Spleen (tissue), 11 donors: ENCODE measurements at regions not wholly inside any gene's neighbourhood (a gene's known extent, or its start where the extent isn't known, plus 50 kb on each side); places are given as distances from the start of the nearest gene placed in this dataset.

Experiments used
- DNase-seq: peaks from one replicate; pipeline ENCODE4 v3.0.0-alpha.2; 2020
- H3K27ac ChIP-seq, 8 donors: fragments of 200-600 bp; sonication (generic) in 7 of 8; 1 replicate in 4 of 8; 2 replicates in 4 of 8; pipeline versions ENCODE4 v1.5.0 to v1.8.0; 2016 to 2021; ENCODE audit warnings: inconsistent platforms in 4 of 8, mild to moderate bottlenecking in 4 of 8, moderate library complexity in 1 of 8
- H3K27me3 ChIP-seq, 7 donors: fragments of 200-600 bp; sonication (generic) in 6 of 7; replicated peaks in 1 of 7; 1 replicate in 4 of 7; 2 replicates in 3 of 7; pipeline versions ENCODE4 v1.5.0 to v1.8.0; 2016 to 2021; ENCODE audit warnings: inconsistent platforms in 3 of 7, mild to moderate bottlenecking in 1 of 7
- H3K36me3 ChIP-seq, 6 donors: fragments of 200-600 bp; sonication (generic) in 5 of 6; 1 replicate in 4 of 6; 2 replicates in 2 of 6; pipeline versions ENCODE4 v1.5.0 to v1.8.0; 2016 to 2021; ENCODE audit warnings: inconsistent platforms in 2 of 6
- H3K4me1 ChIP-seq, 6 donors: fragments of 200-600 bp; sonication (generic) in 5 of 6; 1 replicate in 3 of 6; 2 replicates in 3 of 6; pipeline versions ENCODE4 v1.5.0 to v1.8.0; 2016 to 2021; ENCODE audit warnings: inconsistent platforms in 3 of 6
- H3K4me3 ChIP-seq, 8 donors: fragments of 200-600 bp; sonication (generic) in 7 of 8; 1 replicate in 4 of 8; 2 replicates in 4 of 8; pipeline versions ENCODE4 v1.5.0 to v1.8.0; 2016 to 2021; ENCODE audit warnings: inconsistent platforms in 4 of 8, mild to moderate bottlenecking in 4 of 8, moderate library complexity in 2 of 8
- H3K9me3 ChIP-seq, 8 donors: fragments of 200-600 bp; sonication (generic) in 7 of 8; 1 replicate in 4 of 8; 2 replicates in 4 of 8; pipeline versions ENCODE4 v1.5.0 to v1.8.0; 2016 to 2021; ENCODE audit warnings: inconsistent platforms in 4 of 8
- CTCF ChIP-seq, 11 experiments: fragments of 200-600 bp in 7 of 11; fragments of 450-650 bp in 4 of 11; sonication (generic) in 4 of 11; IDR thresholded peaks in 8 of 11; conservative IDR thresholded peaks in 3 of 11; 1 replicate in 7 of 11; 2 replicates in 4 of 11; pipeline versions ENCODE4 v1.4.0 to v1.8.0; 2016 to 2021; ENCODE audit warnings: antibody characterized with exemption in 11 of 11, inconsistent platforms in 4 of 11, mild to moderate bottlenecking in 1 of 11
- POLR2A ChIP-seq, 3 donors: fragments of 450-650 bp; IDR thresholded peaks; one replicate each; pipeline ENCODE4 v1.5.1; 2017; ENCODE audit warnings: antibody characterized with exemption in 3 of 3, mild to moderate bottlenecking in 1 of 3
- POLR2AphosphoS5 ChIP-seq, 3 donors: sonication (generic); formaldehyde crosslinking; IDR thresholded peaks; one replicate each; pipeline ENCODE4 v1.5.1; 2017; ENCODE audit warnings: antibody characterized with exemption in 3 of 3
- whole genome bisulfite sequencing, 5 donors: extraction: QIAGEN DNeasy Blood & Tissue Kit in 3 of 5; methylation state at CpG; one replicate each; pipeline versions ENCODE4 v1.1.5 to v1.1.7; 2013 to 2018; 5-methylcytosine and 5-hydroxymethylcytosine counted together
- intact Hi-C: fragments of 100-400 bp; cut with DNase I; formaldehyde crosslinking; loops from one replicate; pipeline ENCODE4 v1.15.0; 2023; ENCODE audit warnings: low total_unique reads
- donor health status: healthy with polysubstance abuse.
- donor health status: DM: no; HTN: no; CAD: no; lungs with moderate emphysema.
- donor health status: DM: no; HTN: no; CAD: no.
- donor health status: Bipolar disorder and iron deficiency.
- donor health status: healthy.
- donor health status: DM: no; HTN: no; CAD: no.
- donor health status: DM: yes; HTN: yes; CAD: no.

GRCh38 chrX:13167481-13168231 is 123.2 kb upstream of the FAM9C start:
- TF ChIP-seq CTCF (IDR thresholded peaks at IDR 0.05 in 8 of 11, conservative IDR thresholded peaks at IDR 0.05 in 3 of 11) (no peak), POLR2AphosphoS5 (IDR thresholded peaks at IDR 0.05) (no peak), POLR2A (IDR thresholded peaks at IDR 0.05) (no peak)
- no peak for DNase-seq
- WGBS, 5 donors: 20 to 50% (median 31%) methylated on average over 9 of the region's 9 CpGs
- Histone ChIP-seq H3K9me3 (peaks cover 0 to 7% (median 0%) of the 10 kb centered on the region in 8 donors), H3K27me3 (no peaks in the 10 kb centered on the region), H3K36me3 (no peaks in the 10 kb centered on the region), H3K27ac (peak overlapping the region; percentile 23 to 80 (median 72)), H3K4me3 (peak overlapping the region in 1 of 8 donors; percentile 16), H3K4me1 (peaks cover 7 to 21% (median 15%) of the 10 kb centered on the region in 6 donors)
- intact Hi-C loops: no loop called here

- DNase-seq: no peak
- TF ChIP-seq POLR2AphosphoS5 (IDR thresholded peaks at IDR 0.05) (no peak), POLR2A (IDR thresholded peaks at IDR 0.05) (no peak), CTCF (IDR thresholded peaks at IDR 0.05 in 8 of 11, conservative IDR thresholded peaks at IDR 0.05 in 3 of 11) (no peak)
- Histone ChIP-seq H3K9me3 (peaks cover 0 to 7% (median 0%) of the 10 kb centered on the region in 8 donors), H3K4me1 (peaks cover 7 to 23% (median 15%) of the 10 kb centered on the region in 6 donors), H3K27ac (peak overlapping the region in 1 of 8 donors; percentile 40), H3K36me3 (no peaks in the 10 kb centered on the region), H3K4me3 (no peak overlapping the region), H3K27me3 (no peaks in the 10 kb centered on the region)
- intact Hi-C loops: no loop called here
- WGBS, 5 donors: 67 to 85% (median 78%) methylated on average over 6 of the region's 6 CpGs
These were observed 121.1 kb upstream of the FAM9C start for GRCh38 chrX:13165266-13166189.

DNA sequence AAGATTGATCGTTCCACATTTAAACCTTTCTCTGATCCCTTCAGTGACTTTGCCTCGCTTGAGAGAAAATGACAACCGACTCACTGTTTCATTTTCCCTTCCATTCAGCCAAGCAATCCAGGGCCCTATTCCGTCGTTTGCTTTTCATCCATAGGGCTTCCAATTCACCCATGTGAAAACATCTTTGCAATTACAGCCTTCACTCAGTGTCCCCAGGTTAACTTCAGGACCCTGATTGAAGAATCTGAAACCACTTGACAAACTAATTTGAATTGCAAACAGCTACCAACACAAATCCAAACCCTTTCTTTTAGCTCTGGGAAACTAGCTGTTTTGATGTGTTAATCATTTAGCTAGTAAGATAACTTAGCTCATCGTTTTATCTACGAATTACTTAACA is 120.2 kb upstream of the FAM9C start:
- peaks cover 7 to 23% (median 15%) of the 10 kb centered on the region in 6 donors for H3K4me1 ChIP-seq
- TF ChIP-seq POLR2A (IDR thresholded peaks at IDR 0.05) (no peak), POLR2AphosphoS5 (IDR thresholded peaks at IDR 0.05) (no peak), CTCF (IDR thresholded peaks at IDR 0.05 in 8 of 11, conservative IDR thresholded peaks at IDR 0.05 in 3 of 11) (no peak)
- DNase-seq: no peak
- WGBS, 5 donors: 61 to 89% (median 83%) methylated on average over 7 of the region's 7 CpGs
- intact Hi-C loops: no loop called here
- peaks cover 0 to 7% (median 0%) of the 10 kb centered on the region in 8 donors for H3K9me3 ChIP-seq
- no peaks in the 10 kb centered on the region for H3K36me3 ChIP-seq
- no peaks in the 10 kb centered on the region for H3K27me3 ChIP-seq
- no peak overlapping the region for H3K4me3 ChIP-seq
- peak overlapping the region in 4 of 8 donors; percentile 4 to 40 (median 34) for H3K27ac ChIP-seq
